Activated B cell treated with CpG ODN at 0.5 μM for 24 hours (primary cell): ENCODE measurements at regions not wholly inside any gene's neighbourhood (a gene's known extent, or its start where the extent isn't known, plus 50 kb on each side); places are given as distances from the start of the nearest gene placed in this dataset.

ENCODE experiments used
- ATAC-seq: fragments of 200-7000 bp; cut with Tn5 transposase; one replicate; pipeline ENCODE4 v1.10.0; 2021; ENCODE audit warnings: low read depth, mild to moderate bottlenecking, moderate library complexity
- CTCF ChIA-PET: fragments of 350-600 bp; sonication (Branson Sonifier 250); formaldehyde crosslinking; loops from one replicate; lab custom pipeline; 2021; ENCODE audit warnings: antibody characterized with exemption; lab: Charles Lee
- POLR2A ChIA-PET: fragments of 350-600 bp; sonication (Branson Sonifier 250); formaldehyde crosslinking; loops from one replicate; lab custom pipeline; 2021; ENCODE audit warnings: antibody characterized with exemption; lab: Charles Lee
- DNase-seq: peaks from one replicate; pipeline ENCODE4 v3.0.0; 2022
- H3K27ac Mint-ChIP-seq: one replicate; pipeline ENCODE4 v1.8.0; 2020; ENCODE audit warnings: mixed read lengths
- H3K27me3 Mint-ChIP-seq: one replicate; pipeline ENCODE4 v1.8.0; 2021; ENCODE audit warnings: mixed read lengths
- H3K36me3 Mint-ChIP-seq: one replicate; pipeline ENCODE4 v1.8.0; 2021; ENCODE audit warnings: low read depth, mixed read lengths
- H3K4me1 Mint-ChIP-seq: one replicate; pipeline ENCODE4 v1.8.0; 2021; ENCODE audit warnings: mixed read lengths
- H3K4me3 Mint-ChIP-seq: one replicate; pipeline ENCODE4 v1.8.0; 2020; ENCODE audit warnings: mild to moderate bottlenecking, mixed read lengths
- H3K9me3 Mint-ChIP-seq: one replicate; pipeline ENCODE4 v1.8.0; 2020; ENCODE audit warnings: mixed read lengths
- intact Hi-C: fragments of 100-400 bp; cut with micrococcal nuclease; formaldehyde crosslinking; loops from one replicate; pipeline ENCODE4 v1.15.1; 2024
- TF ChIP-seq, protein P1 (sequence below): fragments of 200-600 bp; IDR thresholded peaks from one replicate; pipeline ENCODE4 v1.8.0; 2022; ENCODE audit warnings: antibody characterized with exemption, mild to moderate bottlenecking

DNA sequence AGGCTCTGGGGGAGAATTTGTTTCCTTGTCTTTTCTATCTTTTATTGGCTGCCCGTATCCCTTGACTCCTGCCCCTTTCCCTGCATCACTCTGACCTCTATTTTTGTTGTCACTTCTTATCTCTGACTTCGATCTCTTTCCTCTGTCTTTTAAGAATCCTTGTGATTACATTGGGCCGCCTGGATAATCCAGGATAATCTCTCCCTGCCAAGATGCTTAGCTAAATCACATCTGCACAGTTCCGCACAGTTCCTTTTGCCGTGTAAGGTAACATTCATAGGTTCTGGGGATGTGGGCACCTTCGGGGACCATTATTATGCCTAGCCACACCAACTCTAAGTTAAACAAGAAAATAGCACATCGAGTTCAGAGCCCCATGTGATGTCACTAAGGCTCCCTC lies 103.0 kb upstream of the DPPA4 start:
- DNase-seq (no peak), ATAC-seq (no peak)
- Mint-ChIP-seq H3K36me3 (no peaks in the 10 kb centered on the region), H3K27me3 (no peaks in the 10 kb centered on the region), H3K4me1 (no peaks in the 10 kb centered on the region), H3K9me3 (peaks cover under 1% of the 10 kb centered on the region), H3K27ac (no peak overlapping the region), H3K4me3 (no peak overlapping the region)
- intact Hi-C loops: no loop called here
- ChIA-PET POLR2A (no interaction called here), CTCF (no interaction called here)
- TF ChIP-seq, protein P1, sequence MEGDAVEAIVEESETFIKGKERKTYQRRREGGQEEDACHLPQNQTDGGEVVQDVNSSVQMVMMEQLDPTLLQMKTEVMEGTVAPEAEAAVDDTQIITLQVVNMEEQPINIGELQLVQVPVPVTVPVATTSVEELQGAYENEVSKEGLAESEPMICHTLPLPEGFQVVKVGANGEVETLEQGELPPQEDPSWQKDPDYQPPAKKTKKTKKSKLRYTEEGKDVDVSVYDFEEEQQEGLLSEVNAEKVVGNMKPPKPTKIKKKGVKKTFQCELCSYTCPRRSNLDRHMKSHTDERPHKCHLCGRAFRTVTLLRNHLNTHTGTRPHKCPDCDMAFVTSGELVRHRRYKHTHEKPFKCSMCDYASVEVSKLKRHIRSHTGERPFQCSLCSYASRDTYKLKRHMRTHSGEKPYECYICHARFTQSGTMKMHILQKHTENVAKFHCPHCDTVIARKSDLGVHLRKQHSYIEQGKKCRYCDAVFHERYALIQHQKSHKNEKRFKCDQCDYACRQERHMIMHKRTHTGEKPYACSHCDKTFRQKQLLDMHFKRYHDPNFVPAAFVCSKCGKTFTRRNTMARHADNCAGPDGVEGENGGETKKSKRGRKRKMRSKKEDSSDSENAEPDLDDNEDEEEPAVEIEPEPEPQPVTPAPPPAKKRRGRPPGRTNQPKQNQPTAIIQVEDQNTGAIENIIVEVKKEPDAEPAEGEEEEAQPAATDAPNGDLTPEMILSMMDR: no peak

DNA sequence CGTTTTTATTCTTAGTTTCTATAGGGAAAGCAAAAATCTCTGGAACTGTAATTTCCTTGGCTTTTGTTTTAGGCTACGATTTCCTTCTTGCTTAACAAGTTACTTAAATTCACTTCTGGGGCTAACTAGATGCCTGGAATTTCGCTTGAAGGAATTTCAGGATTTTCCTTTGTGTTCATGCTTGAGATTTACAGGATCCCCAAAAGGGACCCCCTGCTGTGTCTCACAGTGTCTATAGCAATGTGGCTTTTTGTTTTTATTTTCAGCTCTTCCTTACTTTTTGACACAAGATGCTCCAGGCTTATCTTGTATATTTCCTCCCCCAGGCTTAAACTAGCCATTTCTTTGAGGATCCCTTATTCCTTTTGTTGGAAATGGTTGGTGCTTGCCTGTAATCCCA lies 95.5 kb upstream of the DPPA4 start:
- no peaks in the 10 kb centered on the region for H3K4me1 Mint-ChIP-seq
- TF ChIP-seq, protein P1: no peak
- no peaks in the 10 kb centered on the region for H3K36me3 Mint-ChIP-seq
- no peaks in the 10 kb centered on the region for H3K27me3 Mint-ChIP-seq
- no peaks in the 10 kb centered on the region for H3K9me3 Mint-ChIP-seq
- DNase-seq (no peak), ATAC-seq (no peak)
- intact Hi-C loops: no loop called here
- H3K4me3 Mint-ChIP-seq: no peak overlapping the region
- CTCF ChIA-PET: interaction anchor here (0.7 kb wide), 1 partner anchor 1781 kb away, joined by 3 read pairs; no protein-coding TSS in a partner anchor
- no peak overlapping the region for H3K27ac Mint-ChIP-seq
- POLR2A ChIA-PET: no interaction called here

DNA sequence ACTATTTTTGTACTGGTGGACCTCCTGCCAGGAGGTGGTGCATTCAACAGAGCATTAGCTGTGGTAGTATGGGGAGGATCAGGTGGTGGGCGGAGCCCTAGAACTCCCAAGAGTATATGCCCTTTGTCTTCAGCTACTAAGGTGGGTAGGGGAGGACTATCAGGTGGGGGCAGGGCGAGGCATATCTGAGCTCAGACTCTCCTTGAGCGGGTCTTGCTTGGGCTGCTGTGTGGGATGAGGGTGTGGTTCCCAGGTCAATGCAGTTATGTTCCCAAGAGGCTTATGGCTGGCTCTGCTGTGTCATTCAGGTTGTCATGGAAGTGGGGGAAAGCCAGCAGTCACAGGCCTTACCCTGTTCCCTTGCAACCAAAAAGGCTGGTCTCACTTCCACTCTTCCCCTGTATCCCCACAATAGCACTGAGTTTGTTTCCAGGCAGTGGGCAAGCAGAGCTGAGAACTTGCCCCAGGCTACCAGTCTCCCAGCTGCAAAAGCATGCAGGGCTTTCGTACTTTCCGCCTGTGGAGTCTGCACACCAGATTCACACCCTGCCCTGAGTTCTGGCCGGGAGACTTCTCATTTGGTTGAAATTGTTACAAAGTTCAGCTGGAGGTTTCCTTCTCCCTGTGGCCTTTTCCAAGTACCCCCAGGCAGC lies 93.7 kb upstream of the DPPA4 start:
- intact Hi-C loops: no loop called here
- TF ChIP-seq, protein P1: no peak
- CTCF ChIA-PET: no interaction called here
- H3K9me3 Mint-ChIP-seq: peaks cover 4% of the 10 kb centered on the region
- DNase-seq: no peak
- POLR2A ChIA-PET: no interaction called here
- H3K4me1 Mint-ChIP-seq: no peaks in the 10 kb centered on the region
- no peak overlapping the region for H3K4me3 Mint-ChIP-seq
- H3K27ac Mint-ChIP-seq: no peak overlapping the region
- ATAC-seq: no peak
- no peaks in the 10 kb centered on the region for H3K27me3 Mint-ChIP-seq
- H3K36me3 Mint-ChIP-seq: no peaks in the 10 kb centered on the region

DNA sequence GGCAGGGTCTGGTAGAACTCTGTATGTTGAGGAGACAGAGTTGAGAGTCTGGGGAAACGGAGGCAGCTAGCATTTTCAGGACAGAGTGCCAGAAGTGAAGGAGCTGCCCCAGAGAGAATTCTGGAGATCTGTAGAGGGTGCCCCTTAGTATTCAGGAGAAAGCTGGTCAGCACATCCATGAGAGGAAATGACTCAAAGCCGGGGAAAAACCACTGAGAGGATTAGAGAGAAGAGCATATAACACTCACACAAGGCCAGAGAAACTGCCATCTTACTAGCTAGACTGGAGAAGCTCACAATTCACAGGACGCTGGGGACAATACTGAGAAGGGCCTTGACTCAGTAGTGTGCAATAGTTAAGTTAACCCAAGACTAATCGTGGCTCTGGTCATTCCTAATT lies 75.7 kb upstream of the DPPA4 start:
- no peak overlapping the region for H3K27ac Mint-ChIP-seq
- TF ChIP-seq, protein P1: no peak
- H3K4me1 Mint-ChIP-seq: no peaks in the 10 kb centered on the region
- H3K9me3 Mint-ChIP-seq: peaks cover 2% of the 10 kb centered on the region
- DNase-seq (no peak), ATAC-seq (no peak)
- no peaks in the 10 kb centered on the region for H3K36me3 Mint-ChIP-seq
- no peaks in the 10 kb centered on the region for H3K27me3 Mint-ChIP-seq
- intact Hi-C loops: no loop called here
- no peak overlapping the region for H3K4me3 Mint-ChIP-seq
- ChIA-PET CTCF (no interaction called here), POLR2A (no interaction called here)

DNA sequence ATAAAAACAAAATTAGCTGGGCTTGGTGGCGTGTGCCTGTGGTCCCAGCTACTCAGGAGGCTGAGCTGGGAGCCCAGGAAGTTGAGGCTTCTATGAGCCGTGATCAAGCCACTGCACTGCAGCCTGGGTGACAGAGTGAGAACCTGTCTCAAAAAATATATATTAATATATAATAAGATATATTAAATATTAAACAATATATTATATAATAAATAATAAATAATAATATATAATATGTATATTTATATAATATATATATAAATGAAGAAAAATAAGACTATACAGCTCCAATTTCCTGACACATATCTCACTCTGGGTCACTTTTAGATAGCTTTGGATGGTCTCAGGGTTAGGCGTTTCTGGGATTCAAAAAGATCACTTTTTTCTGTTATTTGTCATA lies 74.2 kb upstream of the DPPA4 start:
- no peak for DNase-seq
- POLR2A ChIA-PET: no interaction called here
- intact Hi-C loops: no loop called here
- no peaks in the 10 kb centered on the region for H3K36me3 Mint-ChIP-seq
- no peak for ATAC-seq
- H3K27ac Mint-ChIP-seq: no peak overlapping the region
- CTCF ChIA-PET: no interaction called here
- TF ChIP-seq, protein P1: no peak
- H3K27me3 Mint-ChIP-seq: no peaks in the 10 kb centered on the region
- no peak overlapping the region for H3K4me3 Mint-ChIP-seq
- H3K4me1 Mint-ChIP-seq: no peaks in the 10 kb centered on the region
- peaks cover 4% of the 10 kb centered on the region for H3K9me3 Mint-ChIP-seq
